HG03280 (cell line): ENCODE measurements at regions not wholly inside any gene's neighbourhood (a gene's known extent, or its start where the extent isn't known, plus 50 kb on each side); places are given as distances from the start of the nearest gene placed in this dataset.
"Not testable (repeated sequence)": the region's sequence is repeated elsewhere in the genome, so short reads cannot be mapped to it uniquely, and the experiment has no call there.

Source experiments
- ATAC-seq: cut with Tn5 transposase; IDR thresholded peaks from one replicate; pipeline ENCODE4 v1.9.1; 2021; ENCODE audit warnings: mild to moderate bottlenecking, moderate library complexity; ENCODE audit not compliant: unreplicated experiment

DNA sequence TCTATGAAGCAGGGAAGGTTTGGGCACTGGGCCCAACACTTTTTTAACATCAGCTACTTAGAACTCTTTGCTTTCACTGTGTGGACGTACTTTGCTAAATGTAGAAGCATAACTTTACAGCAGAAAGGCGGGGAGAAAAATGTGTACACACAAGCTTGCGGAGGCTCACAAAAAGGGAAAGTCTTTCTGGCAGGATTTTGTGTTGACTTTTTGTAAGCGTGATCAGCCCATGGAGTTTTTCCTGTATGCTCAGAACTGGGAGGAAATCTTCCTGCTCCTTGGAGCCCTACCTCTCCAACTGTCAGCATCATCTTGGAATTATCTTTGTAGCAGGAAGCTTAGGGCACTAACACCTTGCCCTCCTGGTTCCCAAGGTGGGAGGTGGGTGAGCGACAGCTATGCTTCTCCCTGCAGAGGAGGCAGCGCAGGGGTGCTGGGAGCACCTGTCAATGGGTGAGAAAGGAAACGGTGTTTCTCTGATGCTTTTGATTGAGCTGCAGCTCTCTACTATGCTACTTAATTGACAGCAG lies 321.9 kb downstream of the GADD45G start:
- no peak for ATAC-seq

DNA sequence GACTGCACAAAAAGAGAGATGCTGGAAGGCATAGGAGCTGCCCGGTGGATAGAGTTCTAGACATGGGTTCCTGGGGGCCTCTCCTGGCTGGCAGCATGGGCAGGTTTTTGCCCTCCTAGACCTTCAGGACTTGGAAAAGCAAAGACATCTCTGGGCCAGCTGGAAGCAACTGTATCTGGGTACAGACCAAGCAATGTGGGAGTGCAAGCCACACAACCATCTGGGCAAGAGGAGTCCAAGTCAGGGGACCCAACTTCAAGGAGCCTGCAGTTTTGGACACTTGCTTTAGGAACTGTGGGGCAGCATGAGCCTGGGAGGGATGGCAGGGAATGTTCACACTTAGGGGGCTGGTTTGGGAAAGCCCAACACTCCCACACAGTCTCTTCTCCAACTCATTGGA lies 323.3 kb downstream of the GADD45G start:
- ATAC-seq = no peak

GRCh38 chr9:89928521-89929275 lies 323.9 kb downstream of the GADD45G start:
- ATAC-seq = no peak

DNA sequence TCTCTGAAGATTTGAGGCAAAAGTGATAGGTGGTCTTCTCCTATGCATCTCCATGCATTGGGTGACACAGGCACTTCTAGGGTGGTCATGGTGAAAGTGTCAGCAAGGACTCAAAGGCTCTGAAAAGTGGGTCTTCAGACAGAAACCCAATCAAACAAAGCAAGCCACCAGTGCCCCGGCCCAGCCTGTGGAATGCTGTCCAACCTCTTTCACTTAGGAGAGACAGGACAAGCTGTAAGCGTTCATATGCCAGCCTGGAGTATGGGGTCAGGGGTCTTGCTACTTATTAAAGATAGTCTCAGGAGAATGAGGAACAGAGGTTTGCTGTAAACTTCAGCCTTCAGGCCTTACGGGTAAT lies 324.5 kb downstream of the GADD45G start:
- no peak for ATAC-seq

- no peak for ATAC-seq
Measured at GRCh38 chr9:89929673-89930480, 325.1 kb downstream of the GADD45G start.

GRCh38 chr9:89933578-89933977 lies 328.8 kb downstream of the GADD45G start:
- no peak for ATAC-seq

GRCh38 chr9:89935115-89935514 lies 330.3 kb downstream of the GADD45G start:
- no peak for ATAC-seq

DNA sequence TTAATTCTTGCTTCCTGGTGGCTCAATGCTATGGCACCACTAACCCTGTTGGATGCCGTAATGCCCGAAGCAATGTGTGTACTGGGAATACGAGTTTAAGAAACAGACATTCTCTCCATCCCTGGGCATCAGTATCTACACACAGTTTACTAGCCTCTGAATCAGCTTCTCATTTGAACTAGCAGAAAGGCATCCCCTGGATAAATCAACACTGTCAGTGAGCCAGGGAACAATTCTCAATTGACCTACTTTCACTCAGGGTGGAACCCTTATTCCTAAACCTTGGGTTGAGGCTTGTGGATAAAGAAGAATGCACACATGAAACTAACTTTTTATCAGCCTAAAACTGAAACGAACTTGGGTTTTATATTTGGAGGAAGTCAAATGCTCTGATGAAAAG lies 331.0 kb downstream of the GADD45G start:
- no peak for ATAC-seq

GRCh38 chr9:89937051-89937450 lies 332.2 kb downstream of the GADD45G start:
- no peak for ATAC-seq

DNA sequence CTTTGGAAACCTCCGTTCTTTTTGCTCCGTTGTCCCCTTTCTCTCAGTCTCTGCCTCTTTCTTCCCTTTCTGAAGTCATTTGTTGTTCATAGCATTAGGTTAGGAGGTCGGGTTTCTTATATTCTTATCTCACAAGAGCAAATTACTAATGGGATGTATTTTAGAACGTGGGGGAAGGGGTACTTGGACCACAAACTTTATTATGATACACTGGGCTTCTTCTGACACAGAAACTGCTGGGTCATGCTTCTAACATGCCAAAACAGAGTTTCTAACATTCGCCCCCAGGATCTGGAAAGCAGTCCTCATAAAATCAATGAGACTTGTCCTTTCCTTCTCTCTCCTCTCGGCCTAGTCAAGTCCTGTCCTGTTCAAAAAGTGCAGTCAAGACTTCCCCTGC lies 334.4 kb downstream of the GADD45G start:
- ATAC-seq = no peak

DNA sequence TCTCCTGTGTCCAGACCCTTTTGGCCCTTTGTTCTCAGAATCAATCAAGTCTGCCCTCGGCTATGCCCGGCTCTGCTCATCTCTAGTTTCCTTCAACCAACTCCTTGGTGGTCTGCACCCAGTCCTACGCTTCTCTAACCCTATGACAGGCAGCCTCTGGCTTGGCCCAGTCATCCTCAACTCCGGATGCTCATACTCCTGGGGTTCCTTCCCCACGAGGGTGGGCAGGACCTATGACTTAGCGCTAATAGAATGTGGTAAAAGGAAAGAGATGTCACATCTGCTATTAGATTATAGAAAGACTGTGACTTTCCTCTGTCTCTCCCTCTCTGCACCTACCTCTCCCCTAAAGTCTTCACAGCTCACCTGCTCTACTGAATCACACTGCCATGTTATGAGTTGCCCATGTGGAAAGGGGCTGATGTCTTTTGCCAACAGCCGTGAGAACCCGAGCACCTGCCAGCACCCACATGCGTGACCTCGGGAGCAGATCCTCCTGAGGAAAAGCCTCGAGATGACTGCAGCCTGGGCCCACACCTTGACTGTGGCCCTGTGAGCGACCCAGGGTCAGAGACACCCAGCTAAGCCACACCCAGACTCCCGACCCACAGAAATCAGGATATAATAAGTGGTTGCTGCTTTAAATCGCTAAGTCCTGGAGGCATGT lies 334.9 kb downstream of the GADD45G start:
- ATAC-seq = no peak

GRCh38 chr9:89940625-89941024 lies 335.8 kb downstream of the GADD45G start:
- ATAC-seq = no peak

DNA sequence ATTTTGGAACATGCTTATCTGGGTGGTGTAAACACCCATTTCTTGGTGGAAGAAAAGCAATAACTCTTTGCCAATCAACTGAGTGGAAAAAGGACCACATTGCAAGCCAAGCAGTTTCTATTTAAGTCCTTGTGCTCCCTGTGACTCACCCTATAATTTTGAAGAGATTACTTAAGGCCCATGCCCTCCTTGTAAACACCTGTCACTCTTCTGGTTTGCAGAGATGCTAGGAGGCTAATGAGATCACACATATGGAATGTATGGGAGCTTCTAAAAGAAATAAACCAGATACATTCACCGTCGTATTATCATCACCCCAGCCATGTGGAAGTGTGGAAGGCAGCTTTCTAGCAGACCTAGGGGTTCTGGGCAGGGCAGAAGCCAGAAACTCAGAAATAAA lies 337.1 kb downstream of the GADD45G start:
- no peak for ATAC-seq

DNA sequence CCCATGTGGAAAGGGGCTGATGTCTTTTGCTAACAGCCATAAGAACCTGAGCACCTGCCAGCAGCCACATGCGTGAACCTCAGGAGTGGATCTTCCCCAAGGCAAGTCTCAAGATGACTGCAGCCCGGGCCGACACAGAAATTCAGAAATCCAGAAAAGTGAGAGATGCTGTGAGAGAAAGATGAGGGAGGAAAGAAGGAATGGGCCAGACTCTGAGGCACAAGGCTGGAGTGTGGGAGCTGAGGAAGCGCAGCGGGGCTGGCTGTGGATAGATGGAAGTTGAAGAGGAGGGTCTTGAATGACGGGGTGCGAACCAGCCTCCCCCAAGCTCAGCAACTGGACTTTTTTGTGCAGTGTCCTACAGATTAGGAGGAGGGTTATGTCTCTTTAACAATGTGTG lies 337.8 kb downstream of the GADD45G start:
- ATAC-seq = no peak

DNA sequence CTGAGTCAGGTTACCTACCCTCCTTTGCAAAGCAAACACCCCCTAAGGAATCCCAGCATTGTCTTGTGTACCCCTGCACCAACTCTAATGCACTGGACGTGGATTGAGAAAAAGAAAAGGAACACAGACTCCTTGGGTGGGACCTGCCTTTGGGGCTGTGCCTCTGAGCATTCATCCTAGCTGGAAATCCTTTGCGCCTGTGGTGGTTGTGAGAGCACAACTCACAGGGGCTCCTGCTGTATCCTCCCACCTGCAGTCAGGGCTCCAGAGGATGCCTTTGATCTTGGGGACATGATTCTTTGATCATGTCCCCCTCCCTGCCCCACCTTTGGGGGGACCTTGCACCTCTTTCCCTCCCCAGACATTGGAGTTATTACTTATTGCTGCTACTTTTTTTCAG lies 338.5 kb downstream of the GADD45G start:
- no peak for ATAC-seq

DNA sequence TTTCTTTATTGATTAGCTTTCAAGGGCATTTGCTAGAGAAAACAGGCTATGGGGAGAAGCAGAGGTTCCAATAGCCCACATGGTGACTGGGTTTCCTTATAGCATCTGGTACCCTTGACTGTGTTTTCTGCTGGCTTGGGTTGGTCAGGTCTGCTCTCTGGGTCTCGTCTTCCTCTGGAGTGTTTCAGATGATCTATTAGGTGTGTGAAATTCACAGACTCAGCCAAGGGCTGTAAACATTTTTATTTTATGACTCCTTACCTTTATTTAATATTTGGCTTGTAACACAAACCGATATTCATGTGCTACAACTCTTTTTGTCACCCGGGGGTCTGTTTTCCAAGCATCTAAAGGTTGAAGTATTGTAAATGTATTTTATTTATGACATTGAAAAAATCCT lies 338.9 kb downstream of the GADD45G start:
- ATAC-seq = no peak

DNA sequence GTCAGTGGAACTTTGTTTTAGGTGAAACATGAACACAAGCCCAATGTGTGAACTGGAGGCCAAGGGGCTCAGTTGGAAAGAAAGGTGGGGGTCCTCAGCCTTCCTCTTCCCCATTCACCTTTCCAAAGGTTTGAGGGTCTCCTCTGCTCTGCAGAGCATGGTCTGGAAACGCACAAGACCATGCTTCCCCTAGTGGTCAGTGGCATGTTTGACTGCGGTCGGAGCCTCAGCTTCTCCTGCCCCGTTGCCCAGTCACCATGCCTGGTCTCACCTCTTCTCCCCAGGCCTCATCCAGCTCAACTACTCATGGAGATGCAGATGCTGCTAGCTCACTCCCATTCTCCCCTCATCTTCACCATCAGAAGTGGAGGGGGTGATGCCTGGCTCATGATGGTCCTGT lies 340.3 kb downstream of the GADD45G start:
- no peak for ATAC-seq

DNA sequence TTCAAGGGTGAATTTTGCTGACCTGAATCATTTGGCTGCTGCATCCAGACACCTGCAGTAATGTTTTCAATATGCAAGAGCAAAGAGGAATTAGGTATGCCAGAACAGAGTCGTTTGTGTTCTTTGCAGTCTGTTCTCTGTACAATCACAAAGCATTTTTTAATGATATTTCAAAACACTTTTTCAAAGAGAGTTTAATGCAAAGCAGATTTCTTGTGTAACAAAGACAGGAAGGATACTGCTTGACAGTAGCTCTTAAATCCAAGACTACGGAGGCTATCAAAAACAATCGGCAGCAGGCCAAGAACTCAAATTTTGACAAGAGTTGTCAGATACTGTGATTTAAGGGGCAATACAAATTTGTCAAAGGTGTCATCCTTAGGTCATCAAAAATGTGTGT lies 341.9 kb downstream of the GADD45G start:
- ATAC-seq = no peak

DNA sequence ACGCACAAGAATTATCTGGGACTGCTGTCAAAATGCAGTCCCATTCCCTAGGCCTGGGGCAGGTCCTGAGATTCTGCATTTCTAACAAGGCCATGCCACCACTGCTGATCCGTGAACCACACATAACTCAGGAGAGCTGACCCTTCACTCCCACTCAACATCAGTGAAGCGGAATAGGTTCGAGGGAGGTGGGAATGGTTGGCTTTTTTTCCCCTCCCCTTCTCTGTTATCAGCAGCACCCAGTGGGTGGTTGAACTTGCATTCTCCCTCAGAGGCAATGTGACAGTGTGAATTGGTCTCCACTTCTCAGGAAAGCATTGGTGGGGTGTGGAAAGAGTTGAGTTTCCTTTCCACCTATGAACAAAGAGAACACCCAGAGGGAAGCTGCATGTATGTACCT lies 344.3 kb downstream of the GADD45G start:
- ATAC-seq = no peak

DNA sequence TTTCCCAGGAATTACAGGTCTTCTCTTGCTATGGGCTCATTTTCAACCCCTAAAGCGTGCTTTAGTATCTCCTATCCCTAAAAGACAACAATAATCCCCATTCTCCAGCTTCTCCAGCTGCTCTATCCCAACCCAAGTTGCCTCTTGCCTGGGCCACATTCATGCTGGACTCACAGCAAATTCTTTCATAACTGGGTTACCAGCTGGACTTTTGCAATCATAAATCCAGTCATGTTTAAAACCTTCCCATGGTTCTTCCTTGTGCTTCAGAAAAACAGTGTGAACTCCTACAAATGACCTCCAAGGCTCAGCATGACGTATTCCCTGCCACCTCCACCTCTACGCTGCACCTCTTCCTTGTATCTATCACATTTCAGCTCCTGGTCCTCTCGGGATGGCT lies 346.9 kb downstream of the GADD45G start:
- ATAC-seq = no peak

DNA sequence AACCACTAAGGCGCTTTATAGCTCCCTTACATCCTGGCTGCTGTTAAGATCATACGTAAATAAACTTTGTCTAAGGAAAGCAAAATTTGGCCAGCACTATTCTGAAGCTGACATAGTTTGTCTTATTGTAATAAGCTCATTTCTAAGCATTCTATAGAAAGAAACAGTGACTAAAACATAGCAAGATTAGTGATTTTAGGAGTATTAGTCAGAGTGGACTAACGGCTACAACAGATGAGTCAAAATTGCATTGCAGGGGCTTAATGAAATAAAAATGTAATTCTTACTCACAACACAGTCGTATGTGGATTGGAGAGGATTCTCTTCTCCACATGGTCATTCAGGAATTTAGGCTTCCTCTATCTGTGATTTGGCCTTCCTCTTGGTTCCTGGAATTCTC lies 347.6 kb downstream of the GADD45G start:
- ATAC-seq = no peak

- ATAC-seq = not testable (repeated sequence)
Measured at GRCh38 chr9:89953263-89953662, 348.5 kb downstream of the GADD45G start.
